ENCODE measurements at regions not wholly inside any gene's neighbourhood (a gene's known extent, or its start where the extent isn't known, plus 50 kb on each side); places are given as distances from the start of the nearest gene placed in this dataset.
"Not testable (repeated sequence)": the region's sequence is repeated elsewhere in the genome, so short reads cannot be mapped to it uniquely, and the experiment has no call there.

GRCh38 chr3:174581558-174581957 is 277.6 kb upstream of the NAALADL2 start:
- TF ChIP-seq CTCF (conservative IDR thresholded peaks at IDR 0.05): no peak
- H3K36me3 Mint-ChIP-seq: no peaks in the 10 kb centered on the region
- no peaks in the 10 kb centered on the region for H3K9me3 Mint-ChIP-seq
- no peak overlapping the region for H3K27ac Mint-ChIP-seq
- no peaks in the 10 kb centered on the region for H3K27me3 Mint-ChIP-seq
- peaks cover 11% of the 10 kb centered on the region for H3K4me1 Mint-ChIP-seq (ENCODE audit: unreplicated experiment)
- H3K4me3 Mint-ChIP-seq: no peak overlapping the region
- DNase-seq (ENCODE audit: extremely low spot score, unreplicated experiment): no peak

DNA sequence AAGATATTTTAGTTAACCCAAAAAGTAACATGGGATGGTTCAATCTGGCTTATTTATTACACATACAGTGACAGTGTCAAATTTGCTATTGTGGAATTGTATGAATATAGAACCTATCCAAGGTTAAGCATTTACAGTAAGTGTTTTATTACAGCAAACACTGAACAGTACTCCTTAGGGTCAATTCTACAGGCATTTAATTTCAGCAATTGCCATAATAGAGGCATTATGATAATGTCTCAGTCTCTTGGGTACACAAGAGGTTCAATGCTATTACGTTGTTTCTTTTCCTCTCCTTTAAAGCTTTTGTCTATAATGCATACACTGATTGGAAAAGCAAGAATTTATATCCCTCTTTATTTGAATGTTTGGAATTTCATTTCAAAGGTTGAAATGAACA is 275.7 kb upstream of the NAALADL2 start:
- Mint-ChIP-seq H3K9me3 (peaks cover 6% of the 10 kb centered on the region), H3K27ac (no peak overlapping the region), H3K4me1 (ENCODE audit: unreplicated experiment) (peaks cover 11% of the 10 kb centered on the region), H3K36me3 (peaks cover 8% of the 10 kb centered on the region), H3K27me3 (no peaks in the 10 kb centered on the region), H3K4me3 (no peak overlapping the region)
- DNase-seq (ENCODE audit: extremely low spot score, unreplicated experiment): no peak
- TF ChIP-seq CTCF (conservative IDR thresholded peaks at IDR 0.05): no peak

DNA sequence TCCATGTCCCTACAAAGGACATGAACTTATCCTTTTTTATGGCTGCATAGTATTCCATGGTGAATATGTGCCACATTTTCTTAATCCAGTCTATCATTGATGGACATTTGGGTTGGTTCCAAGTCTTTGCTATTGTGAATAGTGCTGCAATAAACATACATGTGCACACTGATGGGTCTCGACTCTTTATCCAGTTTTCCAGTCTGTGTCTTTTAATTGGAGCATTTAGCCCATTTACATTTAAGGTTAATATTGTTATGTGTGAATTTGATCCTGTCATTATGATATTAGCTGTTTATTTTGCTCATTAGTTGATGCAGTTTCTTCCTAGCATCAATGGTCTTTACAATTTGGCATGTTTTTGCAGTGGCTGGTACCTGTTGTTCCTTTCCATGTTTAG is 272.0 kb upstream of the NAALADL2 start:
- H3K27me3 Mint-ChIP-seq; H3K4me3 Mint-ChIP-seq; H3K27ac Mint-ChIP-seq; H3K36me3 Mint-ChIP-seq; DNase-seq (ENCODE audit: extremely low spot score, unreplicated experiment): not testable (repeated sequence)
- Mint-ChIP-seq H3K4me1 (ENCODE audit: unreplicated experiment) (peaks cover 11% of the 10 kb centered on the region), H3K9me3 (peaks cover 10% of the 10 kb centered on the region)

DNA sequence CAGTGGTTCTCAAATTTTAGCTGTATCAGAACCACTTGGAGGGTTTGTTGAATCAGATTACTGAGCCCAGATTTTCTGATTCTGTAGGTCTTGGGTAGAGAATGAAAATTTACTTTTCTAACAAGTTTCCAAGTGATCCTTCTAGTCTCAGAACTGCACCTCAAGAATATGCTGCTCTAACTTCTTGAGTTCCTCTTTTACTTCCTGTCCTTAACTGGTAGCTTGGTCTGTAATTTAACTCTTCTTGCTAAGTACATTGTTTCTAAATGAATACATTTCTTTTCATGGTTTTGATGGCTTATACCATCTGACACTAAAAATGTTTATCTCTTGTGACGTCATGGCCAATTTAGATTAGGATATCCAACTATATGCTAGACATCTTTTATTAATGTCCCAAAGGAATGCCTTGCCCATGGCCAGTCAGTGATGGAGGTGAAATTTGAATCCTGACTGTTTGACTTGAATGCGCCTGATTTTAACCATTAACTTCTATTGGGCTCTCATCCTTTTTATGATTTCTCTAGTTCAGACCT is 262.6 kb upstream of the NAALADL2 start:
- Mint-ChIP-seq H3K4me1 (ENCODE audit: unreplicated experiment) (no peaks in the 10 kb centered on the region), H3K36me3 (no peaks in the 10 kb centered on the region), H3K27ac (no peak overlapping the region), H3K27me3 (no peaks in the 10 kb centered on the region), H3K4me3 (no peak overlapping the region), H3K9me3 (no peaks in the 10 kb centered on the region)
- no peak for DNase-seq (ENCODE audit: extremely low spot score, unreplicated experiment)
- TF ChIP-seq CTCF (conservative IDR thresholded peaks at IDR 0.05): no peak

DNA sequence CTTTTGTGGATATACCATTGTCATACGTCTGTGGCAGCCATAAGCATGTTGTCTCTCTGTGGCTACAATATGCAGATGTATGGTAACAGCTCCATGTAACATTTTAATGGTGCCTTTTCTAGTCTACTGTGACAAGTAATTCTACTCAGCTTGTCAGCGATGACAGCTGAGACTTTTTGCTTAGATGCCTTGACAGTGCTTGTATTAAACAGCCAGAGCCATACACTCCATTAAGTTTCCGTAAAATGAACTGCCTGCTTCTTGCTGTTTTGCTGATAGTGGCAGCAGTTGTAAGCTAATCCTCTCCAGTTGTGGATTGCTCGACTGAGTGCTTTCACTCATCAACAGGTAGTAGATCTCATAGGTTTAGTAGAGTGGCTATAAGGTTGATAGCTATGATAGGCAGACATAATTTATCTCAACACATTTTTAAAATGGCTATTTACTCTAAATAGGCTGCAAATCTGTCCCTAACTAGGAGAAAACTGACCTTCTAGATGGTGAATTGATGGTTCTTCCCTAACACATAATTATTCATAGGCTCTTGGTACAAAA is 260.2 kb upstream of the NAALADL2 start:
- Mint-ChIP-seq H3K4me3 (no peak overlapping the region), H3K4me1 (ENCODE audit: unreplicated experiment) (no peaks in the 10 kb centered on the region), H3K27me3 (no peaks in the 10 kb centered on the region)

DNA sequence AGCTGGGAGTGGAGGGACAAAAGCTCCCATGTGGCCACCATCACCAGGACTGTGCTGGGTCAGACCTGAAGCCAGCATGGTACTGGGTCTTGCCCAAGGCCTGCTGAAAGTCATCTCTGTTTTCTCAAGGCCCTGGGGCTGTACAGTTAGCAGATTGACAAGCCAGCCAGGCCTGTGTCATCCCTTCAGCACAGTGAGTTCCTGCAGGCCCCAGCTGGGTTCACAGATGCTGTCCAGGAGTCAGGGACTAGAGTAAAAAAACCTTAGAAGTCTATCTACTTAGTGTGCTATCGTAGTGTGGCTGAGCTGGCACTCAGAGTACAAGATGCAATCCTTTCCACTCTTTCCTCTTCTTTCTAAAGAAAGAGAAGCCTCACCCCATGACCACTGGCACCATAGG is 246.0 kb upstream of the NAALADL2 start:
- no peaks in the 10 kb centered on the region for H3K36me3 Mint-ChIP-seq
- no peak overlapping the region for H3K4me3 Mint-ChIP-seq
- H3K27ac Mint-ChIP-seq: no peak overlapping the region
- no peaks in the 10 kb centered on the region for H3K9me3 Mint-ChIP-seq
- DNase-seq (ENCODE audit: extremely low spot score, unreplicated experiment): no peak
- TF ChIP-seq CTCF (conservative IDR thresholded peaks at IDR 0.05): no peak
- no peaks in the 10 kb centered on the region for H3K27me3 Mint-ChIP-seq
- no peaks in the 10 kb centered on the region for H3K4me1 Mint-ChIP-seq (ENCODE audit: unreplicated experiment)

More for the DNA sequence above, 260.2 kb upstream of the NAALADL2 start:
- no peak for TF ChIP-seq CTCF (conservative IDR thresholded peaks at IDR 0.05)
- Mint-ChIP-seq H3K36me3 (no peaks in the 10 kb centered on the region), H3K9me3 (no peaks in the 10 kb centered on the region), H3K27ac (no peak overlapping the region)
- no peak for DNase-seq (ENCODE audit: extremely low spot score, unreplicated experiment)
